Body of pancreas (tissue), 4 donors: ENCODE measurements at regions not wholly inside any gene's neighbourhood (a gene's known extent, or its start where the extent isn't known, plus 50 kb on each side); places are given as distances from the start of the nearest gene placed in this dataset.
A peak's percentile ranks its signal among the peaks of the same experiment; 100 is the strongest.

ENCODE experiments used
- ATAC-seq: fragments of 150-250 bp; one replicate; pipeline ENCODE4 v1.9.1; 2016
- DNase-seq, 4 donors: peaks; one replicate each; pipeline ENCODE4 v3.0.0-alpha.2; 2019
- H3K27ac ChIP-seq, 4 donors: fragments of 200-600 bp; sonication (generic); 1 replicate in 3 of 4; 2 replicates in 1 of 4; pipeline versions ENCODE4 v1.5.1 to v1.6.1; 2016 to 2019; ENCODE audit warnings: mild to moderate bottlenecking in 1 of 4, mixed read lengths in 1 of 4, moderate library complexity in 1 of 4
- H3K27me3 ChIP-seq, 2 donors: fragments of 200-600 bp; sonication (generic); one replicate each; pipeline ENCODE4 v1.6.0; 2016; ENCODE audit warnings: mild to moderate bottlenecking in 1 of 2
- H3K36me3 ChIP-seq, 2 donors: fragments of 200-600 bp; sonication (generic); replicated peaks in 1 of 2; 2 replicates each; pipeline ENCODE4 v1.5.1; 2016; ENCODE audit warnings: low read depth in 2 of 2; ENCODE audit not compliant: insufficient read depth in 1 of 2
- H3K4me1 ChIP-seq: fragments of 200-600 bp; sonication (generic); one replicate; pipeline ENCODE4 v1.6.0; 2016
- H3K4me3 ChIP-seq, 2 donors: fragments of 200-600 bp; sonication (generic); 1 replicate in 1 of 2; 2 replicates in 1 of 2; pipeline ENCODE4 v1.5.1; 2016 to 2019
- H3K9me3 ChIP-seq, 3 donors: fragments of 200-600 bp; sonication (generic); 1 replicate in 2 of 3; 2 replicates in 1 of 3; pipeline ENCODE4 v1.5.1; 2016
- CTCF ChIP-seq, 7 experiments: fragments of 450-650 bp in 4 of 7; fragments of 200-600 bp in 3 of 7; sonication (generic) in 3 of 7; IDR thresholded peaks; one replicate each; pipeline ENCODE4 v1.5.1; 2016 to 2019; ENCODE audit warnings: antibody characterized with exemption in 7 of 7
- POLR2A ChIP-seq, 3 donors: fragments of 450-650 bp; IDR thresholded peaks; one replicate each; pipeline ENCODE4 v1.6.1; 2016; ENCODE audit warnings: antibody characterized with exemption in 3 of 3, mild to moderate bottlenecking in 2 of 3
- WGBS, 2 donors: methylation state at CpG; one replicate each; pipeline ENCODE4 v1.1.5; 2017; 5-methylcytosine and 5-hydroxymethylcytosine counted together
- intact Hi-C: fragments of 100-400 bp; cut with DNase I; formaldehyde crosslinking; loops from one replicate; pipeline ENCODE4 v1.15.1; 2023

DNA sequence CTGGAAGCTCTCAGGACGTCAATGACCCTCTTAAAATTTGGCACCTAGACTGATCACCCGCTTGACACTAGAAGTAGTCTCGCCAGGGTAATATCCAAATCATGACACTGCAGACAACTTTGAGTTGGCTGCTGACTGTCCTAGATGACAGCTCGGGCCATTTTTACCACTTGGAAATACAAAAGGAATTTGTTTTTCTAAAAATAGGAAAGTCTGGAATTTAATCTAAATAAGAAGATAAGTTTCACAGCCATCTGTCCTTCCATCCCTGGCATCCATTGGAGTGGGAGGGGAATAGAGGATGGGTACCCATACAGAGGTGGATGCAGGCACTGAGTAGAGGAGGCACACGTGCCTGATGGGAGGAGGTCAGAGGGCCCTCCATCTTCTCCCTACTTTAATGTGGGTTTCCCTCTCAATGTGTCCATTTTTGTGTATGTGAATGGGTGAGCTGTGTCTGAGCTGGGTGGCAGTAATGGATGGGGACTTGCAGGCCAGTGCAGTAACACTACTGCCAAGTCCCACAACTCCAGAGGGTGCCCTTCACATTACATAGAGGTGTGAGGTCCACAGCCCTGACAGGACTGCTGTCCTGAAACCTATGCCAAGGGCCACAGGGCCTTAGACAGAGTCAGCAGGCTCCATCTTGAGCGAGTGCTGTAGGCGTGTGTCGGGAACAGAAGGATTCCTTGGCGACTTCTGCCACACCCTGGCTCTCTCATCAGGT is 104.8 kb upstream of the IPO9 start:
- no peak overlapping the region for H3K4me3 ChIP-seq
- H3K27me3 ChIP-seq: no peaks in the 10 kb centered on the region
- H3K4me1 ChIP-seq: peaks cover 5% of the 10 kb centered on the region
- WGBS, 2 donors: 61 to 68% methylated on average over 9 of the region's 9 CpGs
- H3K27ac ChIP-seq: peak overlapping the region in 1 of 4 donors; percentile 8
- H3K9me3 ChIP-seq: no peaks in the 10 kb centered on the region
- intact Hi-C loops: no loop called here
- DNase-seq: no peak
- ATAC-seq: no peak
- H3K36me3 ChIP-seq: no peaks in the 10 kb centered on the region
- TF ChIP-seq POLR2A (IDR thresholded peaks at IDR 0.05) (no peak), CTCF (IDR thresholded peaks at IDR 0.05) (no peak)

DNA sequence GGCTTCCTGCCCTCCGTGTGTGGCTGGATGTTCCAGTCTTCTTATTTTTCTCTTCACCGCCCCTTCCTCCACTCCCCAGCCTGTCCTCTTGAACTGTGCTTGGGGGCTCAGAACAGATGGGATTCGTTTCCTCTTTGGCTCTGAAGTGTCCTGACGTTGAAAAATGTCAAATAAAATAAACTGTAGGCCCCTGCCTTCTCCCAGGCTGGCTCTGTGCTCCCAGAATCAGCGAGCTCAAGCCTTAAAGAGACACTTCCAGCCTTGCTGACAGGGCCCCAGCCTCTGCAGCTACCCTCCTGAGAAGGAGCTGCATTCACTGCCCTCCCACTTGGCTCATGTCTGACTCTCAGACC is 104.2 kb upstream of the IPO9 start:
- no peak overlapping the region for H3K4me3 ChIP-seq
- ATAC-seq (no peak), DNase-seq (no peak)
- no peaks in the 10 kb centered on the region for H3K27me3 ChIP-seq
- no peaks in the 10 kb centered on the region for H3K4me1 ChIP-seq
- H3K9me3 ChIP-seq: no peaks in the 10 kb centered on the region
- no peak for TF ChIP-seq POLR2A (IDR thresholded peaks at IDR 0.05)
- TF ChIP-seq CTCF (IDR thresholded peaks at IDR 0.05): no peak
- no peaks in the 10 kb centered on the region for H3K36me3 ChIP-seq
- WGBS, 2 donors: 42 to 72% methylated on average over 5 of the region's 5 CpGs
- H3K27ac ChIP-seq: peak overlapping the region in 1 of 4 donors; percentile 8
- intact Hi-C loops: no loop called here

DNA sequence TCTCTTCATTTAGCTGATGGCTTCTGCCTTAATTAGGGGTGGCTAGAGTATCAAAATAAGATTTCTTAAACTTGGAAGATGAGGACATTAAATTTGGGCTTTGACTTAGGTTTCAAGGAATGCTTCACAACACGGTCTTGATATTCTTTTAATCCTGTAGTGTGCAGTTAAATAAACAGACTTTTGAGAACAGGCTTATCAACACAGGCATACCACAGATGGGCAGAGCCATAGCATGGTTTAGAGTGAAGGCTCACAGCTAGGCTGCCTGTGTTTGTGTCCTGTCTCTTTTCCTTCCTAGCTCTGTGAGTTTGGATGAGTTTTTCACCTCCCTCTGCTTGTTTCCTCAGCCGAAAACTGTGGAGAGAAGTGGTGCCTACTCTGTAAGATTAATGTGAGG is 102.3 kb upstream of the IPO9 start:
- H3K27ac ChIP-seq: no peak overlapping the region
- ATAC-seq (no peak), DNase-seq (no peak)
- intact Hi-C loops: no loop called here
- H3K4me3 ChIP-seq: no peak overlapping the region
- TF ChIP-seq POLR2A (IDR thresholded peaks at IDR 0.05): no peak
- 58 to 64% methylated on average over 2 of the region's 2 CpGs for whole genome bisulfite sequencing, 2 donors
- no peaks in the 10 kb centered on the region for H3K9me3 ChIP-seq
- H3K36me3 ChIP-seq: no peaks in the 10 kb centered on the region
- H3K27me3 ChIP-seq: no peaks in the 10 kb centered on the region
- H3K4me1 ChIP-seq: peaks cover 4% of the 10 kb centered on the region

GRCh38 chr1:201728731-201729130 is 100.2 kb upstream of the IPO9 start:
- no peaks in the 10 kb centered on the region for H3K9me3 ChIP-seq
- intact Hi-C loops: no loop called here
- no peaks in the 10 kb centered on the region for H3K27me3 ChIP-seq
- no peak overlapping the region for H3K4me3 ChIP-seq
- TF ChIP-seq POLR2A (IDR thresholded peaks at IDR 0.05) (no peak), CTCF (IDR thresholded peaks at IDR 0.05) (no peak)
- no peak for ATAC-seq
- H3K36me3 ChIP-seq: no peaks in the 10 kb centered on the region
- no peak for DNase-seq
- H3K27ac ChIP-seq: no peak overlapping the region
- peaks cover 8% of the 10 kb centered on the region for H3K4me1 ChIP-seq

DNA sequence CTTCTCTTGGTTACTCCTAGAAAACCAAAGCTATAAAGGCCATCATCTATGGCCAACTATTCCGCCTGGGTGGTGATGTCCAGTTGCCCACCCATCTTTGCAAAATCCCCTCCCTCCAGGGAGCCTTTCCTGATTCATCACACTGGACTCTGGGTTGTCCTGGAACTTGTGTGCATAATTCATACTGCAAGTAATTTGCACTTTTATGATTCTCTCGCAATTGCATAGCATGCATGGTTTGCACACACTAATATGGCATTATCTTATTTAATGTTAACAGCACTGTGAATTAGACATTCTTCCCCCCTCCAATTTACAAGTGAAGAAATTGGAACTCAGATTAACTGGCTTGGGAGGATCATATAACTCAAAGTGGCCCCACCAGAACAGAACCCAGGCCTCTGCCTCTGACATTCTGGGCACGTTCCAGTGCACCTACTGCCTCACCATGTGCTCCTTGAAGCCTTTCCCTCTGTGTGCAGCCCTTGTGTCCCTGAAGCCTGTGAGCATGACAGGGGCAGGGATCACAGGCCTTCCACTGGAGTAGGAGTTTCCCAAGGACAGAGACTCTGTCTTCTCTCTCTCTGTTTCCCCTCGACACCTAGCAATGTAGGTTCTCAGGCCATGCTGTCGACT is 98.9 kb upstream of the IPO9 start:
- intact Hi-C loops: no loop called here

More for the DNA sequence above, 98.9 kb upstream of the IPO9 start:
- ATAC-seq (no peak), DNase-seq (no peak)
- H3K4me1 ChIP-seq: peaks cover 8% of the 10 kb centered on the region
- no peak overlapping the region for H3K27ac ChIP-seq
- no peak overlapping the region for H3K4me3 ChIP-seq
- TF ChIP-seq POLR2A (IDR thresholded peaks at IDR 0.05) (no peak), CTCF (IDR thresholded peaks at IDR 0.05) (no peak)
- H3K36me3 ChIP-seq: no peaks in the 10 kb centered on the region
- WGBS, 2 donors: 91 to 98% methylated on average over 5 of the region's 5 CpGs
- no peaks in the 10 kb centered on the region for H3K27me3 ChIP-seq
- no peaks in the 10 kb centered on the region for H3K9me3 ChIP-seq
